ENCODE measurements at regions not wholly inside any gene's neighbourhood (a gene's known extent, or its start where the extent isn't known, plus 50 kb on each side); places are given as distances from the start of the nearest gene placed in this dataset.

- TF ChIP-seq PRDM2 (tag by site-specific recombination; IDR thresholded peaks at IDR 0.05; ENCODE audit: borderline replicate concordance) (no peak), HOXC10 (CRISPR knock-in tag; IDR thresholded peaks at IDR 0.05) (no peak), KLF8 (tag by site-specific recombination; IDR thresholded peaks at IDR 0.05) (no peak), ZBTB7A (tag by site-specific recombination; IDR thresholded peaks at IDR 0.05; ENCODE audit: low read depth) (no peak), ZNF513 (tag by site-specific recombination; IDR thresholded peaks at IDR 0.05) (no peak), ZFHX2 (tag by site-specific recombination; conservative IDR thresholded peaks at IDR 0.05) (no peak), ZBTB11 (tag by site-specific recombination; conservative IDR thresholded peaks at IDR 0.05; ENCODE audit: low read depth) (no peak)
- TF ChIP-seq, protein P1, sequence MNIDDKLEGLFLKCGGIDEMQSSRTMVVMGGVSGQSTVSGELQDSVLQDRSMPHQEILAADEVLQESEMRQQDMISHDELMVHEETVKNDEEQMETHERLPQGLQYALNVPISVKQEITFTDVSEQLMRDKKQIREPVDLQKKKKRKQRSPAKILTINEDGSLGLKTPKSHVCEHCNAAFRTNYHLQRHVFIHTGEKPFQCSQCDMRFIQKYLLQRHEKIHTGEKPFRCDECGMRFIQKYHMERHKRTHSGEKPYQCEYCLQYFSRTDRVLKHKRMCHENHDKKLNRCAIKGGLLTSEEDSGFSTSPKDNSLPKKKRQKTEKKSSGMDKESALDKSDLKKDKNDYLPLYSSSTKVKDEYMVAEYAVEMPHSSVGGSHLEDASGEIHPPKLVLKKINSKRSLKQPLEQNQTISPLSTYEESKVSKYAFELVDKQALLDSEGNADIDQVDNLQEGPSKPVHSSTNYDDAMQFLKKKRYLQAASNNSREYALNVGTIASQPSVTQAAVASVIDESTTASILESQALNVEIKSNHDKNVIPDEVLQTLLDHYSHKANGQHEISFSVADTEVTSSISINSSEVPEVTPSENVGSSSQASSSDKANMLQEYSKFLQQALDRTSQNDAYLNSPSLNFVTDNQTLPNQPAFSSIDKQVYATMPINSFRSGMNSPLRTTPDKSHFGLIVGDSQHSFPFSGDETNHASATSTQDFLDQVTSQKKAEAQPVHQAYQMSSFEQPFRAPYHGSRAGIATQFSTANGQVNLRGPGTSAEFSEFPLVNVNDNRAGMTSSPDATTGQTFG (tag by site-specific recombination; IDR thresholded peaks at IDR 0.05; ENCODE audit: borderline replicate concordance) = no peak
- TF ChIP-seq, protein P2, sequence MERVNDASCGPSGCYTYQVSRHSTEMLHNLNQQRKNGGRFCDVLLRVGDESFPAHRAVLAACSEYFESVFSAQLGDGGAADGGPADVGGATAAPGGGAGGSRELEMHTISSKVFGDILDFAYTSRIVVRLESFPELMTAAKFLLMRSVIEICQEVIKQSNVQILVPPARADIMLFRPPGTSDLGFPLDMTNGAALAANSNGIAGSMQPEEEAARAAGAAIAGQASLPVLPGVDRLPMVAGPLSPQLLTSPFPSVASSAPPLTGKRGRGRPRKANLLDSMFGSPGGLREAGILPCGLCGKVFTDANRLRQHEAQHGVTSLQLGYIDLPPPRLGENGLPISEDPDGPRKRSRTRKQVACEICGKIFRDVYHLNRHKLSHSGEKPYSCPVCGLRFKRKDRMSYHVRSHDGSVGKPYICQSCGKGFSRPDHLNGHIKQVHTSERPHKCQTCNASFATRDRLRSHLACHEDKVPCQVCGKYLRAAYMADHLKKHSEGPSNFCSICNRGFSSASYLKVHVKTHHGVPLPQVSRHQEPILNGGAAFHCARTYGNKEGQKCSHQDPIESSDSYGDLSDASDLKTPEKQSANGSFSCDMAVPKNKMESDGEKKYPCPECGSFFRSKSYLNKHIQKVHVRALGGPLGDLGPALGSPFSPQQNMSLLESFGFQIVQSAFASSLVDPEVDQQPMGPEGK (tag by site-specific recombination; IDR thresholded peaks at IDR 0.05) = no peak
Observed at GRCh38 chr17:20775331-20775730, 195.8 kb downstream of the CDRT15L2 start (continued).

GRCh38 chr17:20779521-20779920 lies 200.0 kb downstream of the CDRT15L2 start:
- POLR2A ChIA-PET = no interaction called here
- Histone ChIP-seq H3K9me3 (ENCODE audit: control insufficient read depth, insufficient read depth, low read depth, low read length) (no peaks in the 10 kb centered on the region), H3K36me3 (ENCODE audit: control insufficient read depth in 2 of 2, insufficient read depth in 1 of 2, low read length in 2 of 2) (no peaks in the 10 kb centered on the region), H3K4me1 (ENCODE audit: control insufficient read depth, insufficient read depth, low read length) (no peaks in the 10 kb centered on the region), H3K4me3 (ENCODE audit: low read depth, low read length) (no peak overlapping the region), H3K27ac (ENCODE audit: extremely low read depth, low read depth, low read length) (no peak overlapping the region)
- CTCF ChIA-PET = interaction anchor here (0.6 kb wide), 1 partner anchor 16 kb away, joined by 3 read pairs; no protein-coding TSS in a partner anchor
- no peak for TF ChIP-seq ZBTB8A (tag by site-specific recombination; IDR thresholded peaks at IDR 0.05)
- TF ChIP-seq ZSCAN5A (tag by site-specific recombination; IDR thresholded peaks at IDR 0.05) = no peak
- no peak for TF ChIP-seq ZSCAN30 (tag by site-specific recombination; IDR thresholded peaks at IDR 0.05)
- no peak for TF ChIP-seq REST (tag by site-specific recombination; IDR thresholded peaks at IDR 0.05)
- no peak for TF ChIP-seq ZNF239 (tag by site-specific recombination; IDR thresholded peaks at IDR 0.05)
- no peak for TF ChIP-seq ZNF560 (tag by site-specific recombination; IDR thresholded peaks at IDR 0.05; ENCODE audit: borderline replicate concordance)

Measured in HEK293 (cell line).